Esophagus muscularis mucosa (tissue), 4 donors: ENCODE measurements at regions not wholly inside any gene's neighbourhood (a gene's known extent, or its start where the extent isn't known, plus 50 kb on each side); places are given as distances from the start of the nearest gene placed in this dataset.
A peak's percentile ranks its signal among the peaks of the same experiment; 100 is the strongest.
"Not testable (repeated sequence)": the region's sequence is repeated elsewhere in the genome, so short reads cannot be mapped to it uniquely, and the experiment has no call there.

Source experiments
- DNase-seq: peaks from one replicate; pipeline ENCODE4 v3.0.0-alpha.2; 2017; ENCODE audit errors: extremely low spot score
- H3K27ac ChIP-seq, 4 donors: fragments of 200-600 bp; sonication (generic); replicated peaks in 1 of 4; 1 replicate in 3 of 4; 2 replicates in 1 of 4; pipeline ENCODE4 v1.5.1; 2016 to 2019; ENCODE audit warnings: mild to moderate bottlenecking in 1 of 4
- H3K27me3 ChIP-seq, 4 donors: fragments of 200-600 bp; sonication (generic); one replicate each; pipeline versions ENCODE4 v1.5.1 to v1.6.0; 2016 to 2019
- H3K36me3 ChIP-seq, 4 donors: fragments of 200-600 bp; sonication (generic); one replicate each; pipeline ENCODE4 v1.5.1; 2016 to 2019
- H3K4me1 ChIP-seq, 4 donors: fragments of 200-600 bp; sonication (generic); one replicate each; pipeline ENCODE4 v1.5.1; 2016 to 2019
- H3K4me3 ChIP-seq, 4 donors: fragments of 200-600 bp; sonication (generic); 1 replicate in 2 of 4; 2 replicates in 2 of 4; pipeline ENCODE4 v1.5.1; 2016 to 2019; ENCODE audit warnings: mild to moderate bottlenecking in 4 of 4, moderate library complexity in 1 of 4
- H3K9me3 ChIP-seq, 4 donors: fragments of 200-600 bp; sonication (generic); 1 replicate in 3 of 4; 2 replicates in 1 of 4; pipeline ENCODE4 v1.5.1; 2016 to 2019
- CTCF ChIP-seq, 3 experiments: fragments of 200-600 bp in 2 of 3; fragments of 450-650 bp in 1 of 3; sonication (generic) in 2 of 3; IDR thresholded peaks; one replicate each; pipeline ENCODE4 v1.5.1; 2017 to 2019; ENCODE audit warnings: antibody characterized with exemption in 3 of 3, mild to moderate bottlenecking in 2 of 3, moderate library complexity in 1 of 3
- EP300 ChIP-seq: sonication (generic); formaldehyde crosslinking; IDR thresholded peaks from one replicate; pipeline ENCODE4 v1.6.1; 2017; ENCODE audit warnings: antibody characterized with exemption
- POLR2A ChIP-seq: fragments of 450-650 bp; IDR thresholded peaks from one replicate; pipeline ENCODE4 v1.6.1; 2017; ENCODE audit warnings: antibody characterized with exemption, moderate library complexity, mild to moderate bottlenecking, low read depth
- POLR2AphosphoS5 ChIP-seq, 2 donors: sonication (generic); formaldehyde crosslinking; IDR thresholded peaks; one replicate each; pipeline ENCODE4 v1.6.1; 2017; ENCODE audit warnings: antibody characterized with exemption in 2 of 2
- WGBS: methylation state at CpG from one replicate; pipeline ENCODE4 v1.1.5; 2018; 5-methylcytosine and 5-hydroxymethylcytosine counted together
- intact Hi-C: fragments of 100-400 bp; cut with DNase I; formaldehyde crosslinking; loops from one replicate; pipeline ENCODE4 v1.15.1; 2023

- TF ChIP-seq EP300, result no peak
- no peak for TF ChIP-seq CTCF (IDR thresholded peaks at IDR 0.05)
- no peak for TF ChIP-seq POLR2A
- no peak for TF ChIP-seq POLR2AphosphoS5 (IDR thresholded peaks at IDR 0.05)
- Histone ChIP-seq H3K27me3 (no peaks in the 10 kb centered on the region), H3K4me1 (no peaks in the 10 kb centered on the region), H3K4me3 (no peak overlapping the region), H3K27ac (no peak overlapping the region), H3K36me3 (no peaks in the 10 kb centered on the region), H3K9me3 (no peaks in the 10 kb centered on the region)
- intact Hi-C loops, result no loop called here
- 53% methylated on average over 12 of the region's 12 CpGs for WGBS
- DNase-seq, result no peak
These were observed 209.4 kb upstream of the FOXK1 start for GRCh38 chr7:4472728-4473127.

GRCh38 chr7:4479367-4480039 is 202.6 kb upstream of the FOXK1 start:
- H3K27ac ChIP-seq, result no peak overlapping the region
- intact Hi-C loops, result no loop called here
- H3K36me3 ChIP-seq, result no peaks in the 10 kb centered on the region
- no peak for DNase-seq
- 62% methylated on average over 12 of the region's 12 CpGs for WGBS
- H3K4me3 ChIP-seq, result no peak overlapping the region
- H3K27me3 ChIP-seq, result peaks cover 0 to 4% (median 0%) of the 10 kb centered on the region in 4 donors
- peaks cover 0 to 10% (median 3%) of the 10 kb centered on the region in 4 donors for H3K9me3 ChIP-seq
- H3K4me1 ChIP-seq, result no peaks in the 10 kb centered on the region
- TF ChIP-seq CTCF (IDR thresholded peaks at IDR 0.05), result peak in 1 of 3 experiments; percentile 17
- no peak for TF ChIP-seq POLR2AphosphoS5 (IDR thresholded peaks at IDR 0.05)

GRCh38 chr7:4480131-4480530 is 202.0 kb upstream of the FOXK1 start:
- WGBS, result 91% methylated on average over 11 of the region's 11 CpGs
- H3K27ac ChIP-seq, intact Hi-C loops, H3K36me3 ChIP-seq, H3K27me3 ChIP-seq, DNase-seq, H3K4me3 ChIP-seq, H3K4me1 ChIP-seq: not testable (repeated sequence)
- peaks cover 0 to 10% (median 3%) of the 10 kb centered on the region in 4 donors for H3K9me3 ChIP-seq

DNA sequence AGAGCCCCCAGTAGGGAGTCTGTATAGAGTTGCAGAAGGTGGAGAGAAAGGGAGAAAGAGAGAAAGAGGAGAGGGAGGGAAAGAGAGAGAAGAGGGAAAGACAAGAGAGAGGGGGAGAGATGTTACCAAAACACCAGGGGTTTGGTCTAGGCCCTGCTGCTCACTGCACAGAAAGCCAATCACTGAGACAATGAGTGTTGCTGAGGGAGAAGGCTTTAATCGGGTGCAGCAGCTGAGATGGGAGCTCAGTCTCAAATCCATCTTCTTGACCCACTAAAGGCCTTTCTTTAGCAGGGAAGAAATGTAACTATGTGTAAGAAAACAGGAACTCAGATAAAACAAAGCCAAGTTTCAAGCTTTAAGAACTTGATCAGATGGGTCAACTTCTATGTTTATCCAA is 198.2 kb upstream of the FOXK1 start:
- TF ChIP-seq CTCF (IDR thresholded peaks at IDR 0.05), result no peak
- no peak for TF ChIP-seq EP300
- no peak for TF ChIP-seq POLR2AphosphoS5 (IDR thresholded peaks at IDR 0.05)
- no peak for TF ChIP-seq POLR2A
- WGBS, result 86% methylated on average over 1 of the region's 1 CpG
- no peaks in the 10 kb centered on the region for H3K36me3 ChIP-seq
- intact Hi-C loops, result no loop called here
- H3K9me3 ChIP-seq, result peaks cover 0 to 10% (median 3%) of the 10 kb centered on the region in 4 donors
- H3K4me3 ChIP-seq, result no peak overlapping the region
- H3K27me3 ChIP-seq, result peaks cover 0 to 4% (median 0%) of the 10 kb centered on the region in 4 donors
- H3K4me1 ChIP-seq, result no peaks in the 10 kb centered on the region
- H3K27ac ChIP-seq, result no peak overlapping the region
- no peak for DNase-seq

GRCh38 chr7:4484545-4484944 is 197.6 kb upstream of the FOXK1 start:
- 25% methylated on average over 1 of the region's 1 CpG for WGBS
- H3K4me3 ChIP-seq, result no peak overlapping the region
- no peaks in the 10 kb centered on the region for H3K36me3 ChIP-seq
- H3K4me1 ChIP-seq, result no peaks in the 10 kb centered on the region
- H3K9me3 ChIP-seq, result peaks cover 0 to 10% (median 3%) of the 10 kb centered on the region in 4 donors
- no peak overlapping the region for H3K27ac ChIP-seq
- DNase-seq, result no peak
- TF ChIP-seq POLR2AphosphoS5 (IDR thresholded peaks at IDR 0.05) (no peak), CTCF (IDR thresholded peaks at IDR 0.05) (no peak), POLR2A (no peak), EP300 (no peak)
- peaks cover 0 to 4% (median 0%) of the 10 kb centered on the region in 4 donors for H3K27me3 ChIP-seq
- intact Hi-C loops, result no loop called here
